Amygdala (tissue), 56 donors: ENCODE measurements at regions not wholly inside any gene's neighbourhood (a gene's known extent, or its start where the extent isn't known, plus 50 kb on each side); places are given as distances from the start of the nearest gene placed in this dataset.
A peak's percentile ranks its signal among the peaks of the same experiment; 100 is the strongest.

ENCODE experiments used
- DNase-seq, 56 donors: peaks; one replicate each; lab custom pipeline; 2025; lab: John Stamatoyannopoulos, UW

DNA sequence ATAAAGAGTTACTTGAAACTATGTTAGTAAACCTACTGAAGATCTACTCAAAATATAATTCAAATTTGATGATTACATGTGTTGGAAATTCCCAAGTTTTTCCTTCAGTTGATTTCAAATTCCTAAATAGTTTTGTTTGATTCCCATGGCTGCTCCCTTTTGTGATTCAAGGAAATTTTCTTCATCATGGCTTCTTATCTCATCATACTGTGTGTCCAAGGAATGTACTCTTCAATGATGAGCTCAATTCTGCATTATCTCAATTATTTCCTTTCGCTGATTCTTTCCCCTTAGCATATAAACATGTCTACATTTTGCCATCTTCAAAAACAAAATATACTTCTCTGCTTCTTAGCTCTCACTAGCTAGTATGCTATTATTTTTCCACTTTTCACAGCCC, 460.4 kb upstream of the NAALADL2 start:
- no peak for DNase-seq

DNA sequence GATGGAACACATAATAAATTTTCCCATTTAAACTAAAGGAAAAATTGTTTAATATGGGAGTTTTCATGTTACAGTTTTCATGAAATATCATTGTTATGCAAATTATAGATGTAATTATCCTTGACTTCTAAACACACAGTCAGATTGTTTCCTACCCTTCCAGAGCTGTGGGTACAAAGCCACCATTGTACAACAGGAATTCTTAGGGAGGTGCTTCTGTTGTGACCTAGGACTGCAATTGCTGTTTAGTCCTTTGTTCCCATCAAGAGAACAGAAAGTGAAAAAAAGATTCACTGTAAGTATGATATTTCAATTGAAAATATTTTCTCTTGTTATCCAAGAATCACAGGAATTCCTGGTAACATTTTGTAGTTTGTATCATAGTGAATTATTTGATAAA, 455.3 kb upstream of the NAALADL2 start:
- DNase-seq = no peak

DNA sequence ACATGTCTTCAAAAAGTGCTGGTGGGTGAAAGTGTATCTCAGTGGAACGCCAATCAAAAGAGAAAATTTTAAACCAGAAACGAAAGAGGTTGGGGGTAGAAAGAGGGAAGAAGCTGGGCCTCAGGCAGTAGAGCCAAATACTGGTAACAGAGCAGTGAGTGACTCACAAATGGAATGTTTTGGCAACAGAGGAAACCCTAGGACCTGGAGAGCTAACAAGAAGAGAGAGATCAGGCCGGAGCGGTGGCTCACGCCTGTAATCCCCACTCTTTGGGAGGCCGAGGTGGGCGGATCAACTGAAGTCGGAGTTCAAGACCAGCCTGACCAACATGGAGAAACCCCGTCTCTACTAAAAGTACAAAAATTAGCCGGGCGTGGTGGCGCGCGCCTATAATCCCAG, 450.8 kb upstream of the NAALADL2 start:
- DNase-seq = no peak

DNA sequence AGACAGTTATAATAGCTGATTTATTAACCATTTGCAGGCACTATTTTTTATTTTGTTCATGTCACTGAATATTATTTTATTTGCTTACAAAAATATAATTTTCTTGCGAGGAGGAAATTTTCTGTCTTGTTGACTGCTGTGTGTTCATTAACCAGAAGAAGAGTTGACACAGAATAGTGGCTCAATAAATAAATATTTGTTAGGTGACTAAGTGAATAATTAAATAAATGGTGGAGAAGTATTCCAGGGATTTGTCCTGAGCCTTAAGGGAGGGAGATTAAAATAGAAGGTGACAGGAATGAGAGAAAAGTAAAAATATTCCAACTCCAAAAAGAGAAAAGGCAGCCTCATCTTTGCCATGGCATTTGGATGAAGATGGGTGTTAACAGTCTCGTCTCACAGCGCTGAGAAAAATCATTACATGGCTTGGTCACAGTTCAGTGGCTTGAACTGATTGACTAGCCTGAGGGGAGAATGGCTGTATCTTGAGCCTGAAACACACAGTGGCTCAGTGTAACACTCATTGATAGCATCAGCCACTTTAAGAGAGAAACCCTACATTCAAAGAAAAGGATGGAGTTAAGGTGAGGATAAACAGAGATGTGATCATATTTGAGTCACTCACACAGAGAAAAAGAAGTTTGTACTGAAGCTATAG, 449.9 kb upstream of the NAALADL2 start:
- no peak for DNase-seq

DNA sequence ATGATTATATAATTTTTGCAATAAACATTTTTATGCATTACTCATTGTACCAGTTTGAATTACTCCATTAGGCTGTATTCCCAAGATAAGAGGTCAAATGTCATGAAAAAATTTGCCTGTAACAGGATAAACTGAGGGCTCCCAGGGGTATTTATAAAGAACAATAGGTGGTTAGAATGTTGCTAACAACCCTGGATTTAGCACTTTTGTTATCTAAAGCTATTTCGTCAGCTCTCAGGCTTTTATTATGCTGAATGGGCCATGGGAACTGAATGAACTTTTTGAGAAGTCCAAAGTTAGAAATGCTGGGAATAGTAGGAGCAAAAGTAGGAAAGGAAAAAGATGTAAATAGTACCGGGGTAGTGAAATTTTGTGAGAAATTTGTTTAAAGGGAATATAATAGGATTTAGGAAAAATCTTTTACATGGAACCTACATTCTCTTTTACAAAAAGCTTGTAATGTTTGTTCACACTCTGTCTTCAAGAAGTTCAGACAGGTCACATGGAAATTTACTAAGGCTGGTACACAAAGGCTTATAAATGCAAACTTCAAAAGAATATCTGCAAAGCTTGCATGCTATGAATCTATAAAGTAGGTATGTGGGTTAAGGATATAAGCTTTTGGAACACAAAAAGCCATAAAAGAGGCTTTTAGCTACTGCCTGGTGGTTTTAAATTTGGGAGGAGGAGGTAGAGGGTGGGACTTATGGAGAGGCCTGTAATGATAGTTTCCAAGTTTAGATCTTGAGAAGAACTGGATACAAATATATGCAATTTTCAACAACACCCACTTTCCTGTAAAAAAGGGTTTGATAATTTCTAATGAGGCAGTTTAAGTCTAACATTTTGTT, 445.8 kb upstream of the NAALADL2 start:
- no peak for DNase-seq

DNA sequence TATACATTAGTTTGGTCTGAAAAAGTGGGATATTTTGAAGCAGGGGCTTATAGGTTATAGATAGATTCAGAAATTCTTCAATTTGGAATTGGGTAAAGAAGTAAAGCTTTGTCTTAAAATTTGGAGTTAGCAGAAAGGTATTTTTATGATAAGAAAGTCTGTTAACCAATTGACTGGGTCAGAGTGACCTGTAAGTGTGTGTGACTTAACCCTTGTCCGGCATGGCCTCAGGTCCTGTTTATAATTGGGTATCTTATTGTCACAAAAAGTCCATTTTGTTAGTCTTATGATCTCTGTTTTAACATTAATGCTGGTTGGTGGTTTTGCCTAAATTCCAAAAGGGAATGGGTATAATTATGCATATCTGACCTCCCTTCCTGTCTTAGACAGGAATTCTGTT, 444.2 kb upstream of the NAALADL2 start:
- no peak for DNase-seq

DNA sequence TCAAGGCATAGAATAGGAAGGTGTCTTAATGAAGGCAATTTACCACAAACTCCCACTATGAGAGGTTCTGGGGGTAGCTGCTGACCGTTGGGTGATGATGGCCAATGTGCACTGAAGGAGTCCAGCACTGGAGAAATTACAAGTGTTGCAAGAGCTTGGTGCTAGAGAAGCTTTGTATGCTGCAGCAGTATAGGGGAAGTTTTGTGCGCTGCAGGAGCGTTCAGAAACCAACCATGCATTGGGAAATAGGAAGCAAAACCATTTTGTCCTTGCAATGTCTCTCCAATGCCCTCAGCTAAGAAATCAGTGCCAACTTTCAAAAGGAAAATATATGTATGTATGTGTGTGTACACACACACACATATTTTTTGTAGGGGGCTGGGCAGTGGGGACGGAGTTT, 441.6 kb upstream of the NAALADL2 start:
- DNase-seq = no peak

DNA sequence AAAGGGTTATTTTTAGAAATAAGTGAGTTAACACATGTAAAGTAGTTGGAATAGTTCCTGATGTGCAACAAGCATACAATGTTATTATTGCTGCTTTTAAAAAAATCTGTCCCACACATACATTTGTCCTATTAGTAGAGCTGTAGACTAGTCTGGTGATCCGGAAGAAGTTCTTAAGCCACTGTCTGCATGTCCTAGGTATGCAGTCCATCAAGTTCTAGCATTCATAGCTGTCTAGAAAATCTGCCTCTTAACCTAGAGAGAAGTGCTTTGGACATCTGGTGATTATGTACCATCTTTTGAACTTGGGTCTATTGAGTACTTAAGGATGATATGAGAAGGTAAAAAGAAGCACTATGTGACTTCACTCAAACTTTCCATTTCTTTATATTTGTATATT, 439.9 kb upstream of the NAALADL2 start:
- DNase-seq = no peak

DNA sequence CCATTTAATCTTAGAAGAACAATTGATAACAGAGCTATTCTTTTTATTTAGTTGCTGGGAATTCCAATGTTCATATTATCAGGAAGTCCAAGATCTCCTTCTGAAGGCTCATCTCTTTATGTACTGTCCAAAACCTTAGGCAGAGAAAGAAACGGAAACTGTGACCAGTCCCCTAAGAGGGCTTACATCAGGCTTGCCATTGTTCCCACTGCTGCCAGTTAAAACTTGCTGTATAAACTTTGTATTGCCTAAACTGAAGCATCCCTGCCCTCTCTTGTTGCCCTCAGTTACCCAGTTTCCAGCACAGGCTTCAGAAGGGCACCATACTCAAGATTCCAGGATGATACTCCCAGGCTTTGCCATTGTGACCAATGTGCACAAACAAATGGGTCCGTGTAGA, 435.2 kb upstream of the NAALADL2 start:
- DNase-seq = no peak

DNA sequence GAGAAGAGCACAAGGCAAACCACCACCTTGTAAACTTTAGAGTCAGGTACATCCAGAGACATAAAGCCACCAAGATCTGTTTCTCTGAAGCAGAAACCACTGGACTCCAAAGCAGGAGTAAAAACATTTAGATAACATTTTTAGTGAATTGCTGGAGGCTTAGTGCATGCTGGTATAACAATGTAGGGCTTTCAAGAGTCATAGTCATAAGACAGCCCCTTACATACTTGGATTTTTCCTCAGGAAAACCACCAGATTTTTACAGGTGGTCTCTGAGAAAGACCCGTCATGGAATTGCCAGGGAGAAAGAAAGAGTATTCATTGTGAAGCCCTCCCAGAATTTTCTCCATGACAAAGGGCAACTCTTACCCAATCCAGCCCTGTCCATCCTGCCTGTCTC, 434.5 kb upstream of the NAALADL2 start:
- DNase-seq = no peak

DNA sequence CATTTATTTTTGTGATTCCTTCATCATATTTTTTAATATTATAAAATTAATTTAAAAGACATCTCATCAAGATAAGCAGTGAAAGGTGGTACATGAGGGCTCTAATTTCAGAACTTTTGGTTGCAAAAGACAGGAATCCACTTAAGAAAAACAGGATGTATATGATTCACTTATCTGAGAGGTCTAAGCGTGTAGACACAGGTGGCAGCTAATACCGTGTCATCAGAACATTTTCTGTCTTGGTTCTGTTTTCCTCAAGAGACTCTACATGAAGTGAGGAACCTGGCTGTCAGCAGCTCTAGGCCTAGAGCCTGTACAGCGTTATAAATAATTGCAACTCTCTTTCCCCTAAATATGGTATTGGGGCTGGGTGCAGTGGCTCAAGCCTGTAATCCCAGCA, 433.7 kb upstream of the NAALADL2 start:
- DNase-seq = no peak

DNA sequence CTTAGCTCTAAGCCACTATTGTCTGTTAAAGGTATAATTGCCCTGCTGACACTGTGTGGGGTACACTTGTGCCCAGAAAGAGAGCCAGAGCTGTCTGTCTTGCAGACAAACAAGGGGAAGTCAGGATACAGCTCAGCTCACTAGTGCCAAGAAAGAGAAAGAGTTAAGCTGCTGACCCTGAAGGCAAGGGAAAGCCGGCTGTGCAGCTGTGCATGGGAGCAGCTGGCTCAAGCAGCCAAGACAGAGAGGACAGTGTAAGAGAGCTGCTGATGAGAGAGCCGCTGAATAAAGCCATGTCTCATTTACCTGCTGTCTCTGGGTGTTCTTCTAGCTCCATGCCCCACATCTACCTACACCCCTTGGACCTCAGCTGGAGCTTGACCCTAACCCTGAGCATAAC, 428.1 kb upstream of the NAALADL2 start:
- no peak for DNase-seq

DNA sequence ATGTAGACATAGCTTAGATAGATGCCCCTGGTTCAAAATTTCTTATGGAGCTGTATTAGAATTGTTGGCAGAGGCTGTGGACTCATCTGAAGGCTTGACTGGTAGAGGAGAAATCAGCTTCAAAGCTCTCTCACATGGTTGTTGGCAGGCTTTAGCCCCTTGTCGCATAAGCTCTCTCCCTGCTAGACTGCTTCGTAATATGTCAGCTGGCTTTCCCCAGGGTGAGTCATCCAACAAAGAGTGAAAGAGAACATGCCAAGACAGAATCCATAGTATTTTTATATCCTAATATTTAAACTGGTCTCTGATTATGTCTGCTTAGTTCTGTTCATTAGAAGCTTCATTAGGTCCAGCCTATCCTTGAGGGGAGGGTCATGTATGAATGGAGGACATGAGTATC, 427.4 kb upstream of the NAALADL2 start:
- no peak for DNase-seq

DNA sequence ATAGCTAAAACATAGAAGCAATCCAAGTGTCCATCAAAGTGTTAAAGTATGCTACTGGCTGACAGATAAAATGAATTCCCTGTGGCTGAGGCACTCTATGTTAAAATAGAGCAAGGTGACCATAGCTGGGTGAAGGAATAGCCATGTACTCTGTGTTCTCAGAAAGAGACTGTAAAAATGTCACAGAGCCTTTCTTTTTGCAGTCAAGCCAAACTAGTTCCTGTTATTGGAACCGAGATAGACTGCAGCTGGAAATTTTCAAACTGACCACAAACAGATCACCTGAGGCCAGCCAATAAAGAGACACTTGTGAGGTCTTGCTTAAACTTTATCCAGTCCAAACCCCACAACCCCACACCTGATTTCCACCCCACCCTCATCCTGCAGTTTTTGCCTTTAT, 422.8 kb upstream of the NAALADL2 start:
- no peak for DNase-seq

DNA sequence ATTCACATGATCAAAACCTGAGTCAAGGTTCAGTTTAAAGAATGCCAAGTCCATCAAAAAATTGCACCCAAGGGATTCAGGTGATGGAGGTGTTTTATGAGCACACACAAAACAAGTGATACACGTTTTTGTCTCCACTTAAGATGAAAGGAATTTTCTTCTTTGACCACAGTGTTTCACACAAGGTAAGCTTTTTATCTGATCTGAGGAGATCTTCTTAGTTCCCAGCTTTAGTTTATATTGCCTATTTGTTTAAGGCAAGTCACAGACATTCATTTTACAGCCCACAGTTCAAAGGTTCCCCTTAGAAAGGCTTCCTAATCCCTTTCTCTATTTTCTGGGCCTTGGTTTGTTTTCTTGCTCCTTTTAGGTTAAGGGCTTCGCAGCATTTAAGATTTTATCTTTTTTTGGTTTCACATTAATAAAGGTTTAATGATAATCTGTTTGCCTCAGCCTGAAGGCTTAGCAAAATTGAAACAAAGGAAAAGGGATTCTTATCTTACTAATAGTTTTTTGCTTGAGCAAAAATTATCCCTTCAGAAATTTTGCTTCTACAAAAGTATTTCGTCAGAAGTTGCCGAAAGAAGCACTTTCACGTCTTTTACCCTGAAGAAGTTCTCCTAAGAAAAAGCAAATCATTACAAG, 420.5 kb upstream of the NAALADL2 start:
- no peak for DNase-seq

DNA sequence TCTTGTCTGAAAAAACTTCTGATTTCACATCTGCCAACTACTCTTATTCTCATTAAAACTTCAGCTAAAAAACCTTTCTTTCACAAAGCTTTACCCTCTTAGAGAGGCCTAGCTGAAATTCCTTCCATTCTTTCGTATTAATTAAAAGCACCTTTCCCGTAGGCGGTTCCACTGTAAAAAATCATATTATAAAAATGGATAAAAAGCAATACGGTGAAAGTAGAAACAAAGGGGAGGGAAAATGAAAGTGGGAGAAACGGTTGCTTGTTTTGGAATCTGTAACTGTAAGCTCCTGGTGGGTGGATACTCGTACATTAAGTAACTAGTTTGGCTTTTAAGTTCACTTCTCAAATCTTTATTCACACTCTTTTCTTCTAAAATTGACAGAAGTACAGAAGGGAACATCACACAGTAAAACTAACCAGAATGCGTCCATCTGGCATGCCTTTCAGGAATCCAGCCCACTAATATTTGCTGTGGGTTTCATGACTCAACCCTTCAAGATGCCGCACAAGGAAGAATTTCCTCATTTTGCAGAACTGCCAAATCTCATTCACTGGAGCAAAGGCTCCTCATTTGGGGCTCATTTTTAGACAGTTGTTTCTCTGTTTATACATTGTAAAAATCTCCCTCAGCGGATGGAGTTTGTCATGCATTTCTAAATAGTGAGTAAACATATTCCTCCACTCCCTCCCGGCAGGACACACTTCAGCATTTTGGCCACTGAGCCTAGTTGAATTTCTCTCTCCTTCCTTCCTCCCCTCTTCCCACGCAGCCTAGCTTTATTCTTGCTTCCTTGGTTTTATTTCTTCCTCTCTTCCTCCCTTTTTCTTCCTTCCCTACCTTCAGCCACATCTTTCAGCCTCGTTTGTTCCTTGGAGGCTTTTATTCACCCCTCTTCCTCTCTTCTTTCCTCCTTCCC, 419.5 kb upstream of the NAALADL2 start:
- peak in 27 of 56 donors; percentile 1 to 57 (median 19) for DNase-seq

DNA sequence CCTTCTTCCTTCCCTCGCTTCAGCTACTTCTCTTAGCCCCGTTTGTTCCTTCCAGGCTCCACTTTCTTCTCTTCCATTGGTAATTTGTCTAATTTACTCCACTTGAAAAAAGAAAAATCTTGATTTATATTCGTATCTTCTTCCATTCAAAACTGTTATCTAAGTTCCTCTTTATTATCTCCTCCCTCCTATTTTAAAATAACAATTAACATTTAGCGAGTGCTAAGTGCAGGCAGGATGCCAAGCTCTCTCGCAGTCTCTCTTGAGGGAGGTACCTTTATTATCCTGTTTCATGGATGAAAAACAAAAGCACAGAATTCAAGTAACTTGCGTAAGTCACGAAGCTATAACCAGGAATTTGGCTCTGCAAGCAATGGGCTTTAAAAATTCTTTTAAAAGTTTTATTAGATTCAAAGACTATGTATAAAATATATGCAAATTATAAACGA, 418.9 kb upstream of the NAALADL2 start:
- DNase-seq = peak in 6 of 56 donors; percentile 1 to 49 (median 24)

DNA sequence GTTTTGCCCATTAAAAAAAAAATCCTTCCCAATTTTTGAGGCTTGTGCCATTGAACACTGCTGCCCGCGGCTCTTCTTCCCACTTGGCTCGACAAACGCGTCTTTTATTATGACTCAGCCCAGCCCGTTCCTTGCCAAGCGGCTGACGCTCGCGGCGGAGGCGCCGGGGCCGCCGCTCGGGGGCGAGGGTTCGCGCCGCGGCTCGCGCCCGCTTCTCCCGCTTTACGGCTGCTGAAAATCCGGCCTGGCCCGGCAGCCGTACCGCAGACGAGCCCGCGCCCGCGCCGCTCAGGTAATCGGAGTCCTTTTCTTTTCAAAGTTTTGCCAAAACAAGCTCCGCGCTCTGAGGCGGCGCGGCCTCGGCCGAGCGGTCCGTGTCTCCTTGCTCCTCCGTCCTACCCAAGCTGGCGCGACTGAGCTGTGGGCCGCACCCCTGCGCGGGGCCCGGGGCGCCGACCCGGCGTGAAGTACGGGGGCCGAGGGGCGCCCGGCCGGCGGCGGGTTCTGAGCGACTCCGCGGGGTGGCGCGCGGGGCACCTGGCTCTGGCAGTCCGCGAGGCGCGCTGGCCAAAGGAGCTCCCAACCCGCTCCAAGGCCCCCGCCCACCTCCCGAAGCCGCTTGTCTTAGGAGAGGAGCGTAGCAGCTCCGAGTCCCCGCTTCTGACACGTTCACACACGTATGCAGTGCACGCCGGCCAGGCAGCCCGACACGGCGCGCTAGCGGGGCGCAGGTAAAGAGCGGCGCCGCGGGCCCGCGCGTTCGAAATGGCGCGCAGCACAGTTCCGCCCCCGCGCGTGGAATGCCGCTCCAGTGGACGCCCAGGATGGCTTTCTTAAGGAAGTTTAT, 418.2 kb upstream of the NAALADL2 start:
- peak in 55 of 56 donors; percentile 46 to 91 (median 77) for DNase-seq

DNA sequence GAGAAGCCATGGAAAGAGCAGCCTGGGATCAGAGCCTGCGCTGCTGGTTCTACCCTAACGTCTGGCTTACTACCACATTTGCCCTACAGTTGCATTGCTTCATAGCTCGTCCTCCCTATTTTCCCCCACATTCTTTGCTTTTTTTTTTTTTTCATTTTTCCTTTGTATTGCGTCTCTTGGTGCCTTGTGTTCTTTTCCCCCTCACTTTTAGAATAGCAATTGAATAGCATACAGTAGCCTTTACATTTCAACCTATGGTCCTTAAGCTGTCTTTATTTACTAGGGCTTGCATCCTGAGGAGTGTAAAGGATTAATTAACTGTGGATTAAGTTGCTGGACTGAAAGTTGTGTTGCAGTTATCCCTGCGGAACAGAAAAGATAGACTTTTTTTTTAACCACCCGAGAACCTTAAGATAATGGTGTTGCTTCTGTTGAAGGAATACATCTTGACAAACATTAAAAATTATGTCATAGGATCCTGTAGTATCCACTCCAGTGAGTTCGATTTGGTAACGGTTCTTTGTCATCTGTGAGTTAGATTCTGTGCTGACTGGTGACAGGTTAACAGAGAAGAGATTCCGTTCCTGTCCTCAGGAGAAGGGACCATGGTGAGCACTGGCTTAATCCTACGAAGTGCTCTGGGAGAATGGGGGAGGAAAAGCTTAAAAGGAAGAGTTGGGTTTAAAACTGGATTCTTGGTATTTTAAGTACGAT, 417.4 kb upstream of the NAALADL2 start:
- no peak for DNase-seq
